Coronary artery (tissue), 2 donors: ENCODE measurements at regions not wholly inside any gene's neighbourhood (a gene's known extent, or its start where the extent isn't known, plus 50 kb on each side); places are given as distances from the start of the nearest gene placed in this dataset.

ENCODE experiments used
- DNase-seq: peaks from one replicate; pipeline ENCODE4 v3.0.0-alpha.2; 2017; ENCODE audit warnings: low spot score
- H3K27ac ChIP-seq, 2 donors: fragments of 200-600 bp; sonication (generic); one replicate each; pipeline ENCODE4 v1.5.1; 2016 to 2019
- H3K4me3 ChIP-seq: fragments of 200-600 bp; sonication (generic); 2 replicates; pipeline ENCODE4 v1.5.1; 2016; ENCODE audit warnings: mild to moderate bottlenecking, moderate library complexity
- CTCF ChIP-seq: fragments of 200-600 bp; sonication (generic); IDR thresholded peaks from one replicate; pipeline ENCODE4 v1.5.1; 2019; ENCODE audit warnings: antibody characterized with exemption

GRCh38 chr2:71846669-71847291 is 300.9 kb downstream of the CYP26B1 start:
- TF ChIP-seq CTCF: no peak
- Histone ChIP-seq H3K27ac (no peak overlapping the region), H3K4me3 (no peak overlapping the region)
- DNase-seq: no peak

- no peak for DNase-seq
- Histone ChIP-seq H3K27ac (no peak overlapping the region), H3K4me3 (no peak overlapping the region)
- TF ChIP-seq CTCF: no peak
These were observed 301.6 kb downstream of the CYP26B1 start for GRCh38 chr2:71846072-71846471.

- TF ChIP-seq CTCF: no peak
- Histone ChIP-seq H3K4me3 (no peak overlapping the region), H3K27ac (no peak overlapping the region)
- no peak for DNase-seq
These were observed 302.7 kb downstream of the CYP26B1 start for GRCh38 chr2:71844967-71845366.

- TF ChIP-seq CTCF: no peak
- H3K27ac ChIP-seq: no peak overlapping the region
- no peak overlapping the region for H3K4me3 ChIP-seq
- no peak for DNase-seq
These were observed 304.2 kb downstream of the CYP26B1 start for GRCh38 chr2:71843391-71843850.

- DNase-seq: no peak
- H3K4me3 ChIP-seq: no peak overlapping the region
- TF ChIP-seq CTCF: no peak
- H3K27ac ChIP-seq: no peak overlapping the region
These were observed 304.9 kb downstream of the CYP26B1 start for GRCh38 chr2:71842744-71843143.

- Histone ChIP-seq H3K27ac (no peak overlapping the region), H3K4me3 (no peak overlapping the region)
- no peak for TF ChIP-seq CTCF
- DNase-seq: no peak
These were observed 307.8 kb downstream of the CYP26B1 start for GRCh38 chr2:71839826-71840225.

GRCh38 chr2:71834796-71835195 is 312.9 kb downstream of the CYP26B1 start:
- Histone ChIP-seq H3K27ac (no peak overlapping the region), H3K4me3 (no peak overlapping the region)
- DNase-seq: no peak
- no peak for TF ChIP-seq CTCF
